ENCODE measurements at regions not wholly inside any gene's neighbourhood (a gene's known extent, or its start where the extent isn't known, plus 50 kb on each side); places are given as distances from the start of the nearest gene placed in this dataset.

GRCh38 chr2:62654423-62654791 lies 51.1 kb upstream of the EHBP1 start:
- TF ChIP-seq CTCF (IDR thresholded peaks at IDR 0.05; ENCODE audit: borderline replicate concordance, extremely low read depth, low read length, poor library complexity, severe bottlenecking): no peak
- TF ChIP-seq EZH2 (IDR thresholded peaks at IDR 0.05; ENCODE audit: borderline replicate concordance, low read depth, low read length, severe bottlenecking): no peak
